ENCODE measurements at regions not wholly inside any gene's neighbourhood (a gene's known extent, or its start where the extent isn't known, plus 50 kb on each side); places are given as distances from the start of the nearest gene placed in this dataset.

GRCh38 chr2:134133622-134134312 lies 120.1 kb upstream of the MGAT5 start:
- Histone ChIP-seq H3K4me1 (ENCODE audit: control insufficient read depth, insufficient read depth, low read length) (peaks cover 20% of the 10 kb centered on the region), H3K9me3 (replicated peaks; ENCODE audit: control insufficient read depth, low read depth, low read length) (no peaks in the 10 kb centered on the region), H3K36me3 (ENCODE audit: control insufficient read depth, insufficient read depth, low read length) (peaks cover 4% of the 10 kb centered on the region), H3K4me3 (ENCODE audit: low read length) (no peak overlapping the region), H3K27me3 (ENCODE audit: control insufficient read depth, insufficient read depth, low read length) (no peaks in the 10 kb centered on the region), H3K27ac (ENCODE audit: low read length) (no peak overlapping the region)
- WGBS (ENCODE audit: insufficient coverage), result 87% methylated on average over 3 of the region's 6 CpGs
- no peak for DNase-seq

- peaks cover 18% of the 10 kb centered on the region for H3K4me1 ChIP-seq (ENCODE audit: control insufficient read depth, insufficient read depth, low read length)
- WGBS (ENCODE audit: insufficient coverage), result 83% methylated on average over 1 of the region's 2 CpGs
- H3K9me3 ChIP-seq (replicated peaks; ENCODE audit: control insufficient read depth, low read depth, low read length), result no peaks in the 10 kb centered on the region
- H3K27ac ChIP-seq (ENCODE audit: low read length), result no peak overlapping the region
- peaks cover 4% of the 10 kb centered on the region for H3K36me3 ChIP-seq (ENCODE audit: control insufficient read depth, insufficient read depth, low read length)
- DNase-seq, result no peak
- no peaks in the 10 kb centered on the region for H3K27me3 ChIP-seq (ENCODE audit: control insufficient read depth, insufficient read depth, low read length)
- H3K4me3 ChIP-seq (ENCODE audit: low read length), result no peak overlapping the region
Observed at GRCh38 chr2:134134313-134134706, 119.6 kb upstream of the MGAT5 start.

GRCh38 chr2:134134827-134135226 lies 119.0 kb upstream of the MGAT5 start:
- Histone ChIP-seq H3K9me3 (replicated peaks; ENCODE audit: control insufficient read depth, low read depth, low read length) (no peaks in the 10 kb centered on the region), H3K27me3 (ENCODE audit: control insufficient read depth, insufficient read depth, low read length) (no peaks in the 10 kb centered on the region), H3K4me1 (ENCODE audit: control insufficient read depth, insufficient read depth, low read length) (peaks cover 24% of the 10 kb centered on the region), H3K36me3 (ENCODE audit: control insufficient read depth, insufficient read depth, low read length) (peaks cover 5% of the 10 kb centered on the region), H3K4me3 (ENCODE audit: low read length) (no peak overlapping the region), H3K27ac (ENCODE audit: low read length) (no peak overlapping the region)
- WGBS (ENCODE audit: insufficient coverage), result no CpG with 5 or more reads among the region's 3 CpGs
- DNase-seq, result no peak

DNA sequence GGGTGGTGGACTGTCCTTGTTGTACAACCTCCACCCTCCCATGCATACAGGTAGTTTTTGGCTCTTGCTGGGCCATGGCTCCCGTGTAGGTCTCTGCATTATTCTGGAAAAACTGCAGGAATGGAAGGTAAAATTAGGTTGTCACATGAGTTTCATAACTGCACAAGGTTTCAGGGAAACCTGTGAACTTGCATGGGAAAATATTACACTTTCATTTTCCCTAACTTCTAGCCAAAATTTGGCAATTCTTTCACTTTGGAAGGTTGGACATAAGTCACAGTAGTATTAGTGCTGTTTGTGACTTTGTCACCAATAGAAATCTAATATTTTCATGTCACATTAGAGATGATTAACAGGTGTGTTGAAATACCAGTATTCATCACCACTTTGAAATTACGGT lies 118.1 kb upstream of the MGAT5 start:
- Histone ChIP-seq H3K27ac (ENCODE audit: low read length) (no peak overlapping the region), H3K9me3 (replicated peaks; ENCODE audit: control insufficient read depth, low read depth, low read length) (no peaks in the 10 kb centered on the region), H3K36me3 (ENCODE audit: control insufficient read depth, insufficient read depth, low read length) (peaks cover 8% of the 10 kb centered on the region), H3K4me1 (ENCODE audit: control insufficient read depth, insufficient read depth, low read length) (peaks cover 33% of the 10 kb centered on the region), H3K4me3 (ENCODE audit: low read length) (no peak overlapping the region), H3K27me3 (ENCODE audit: control insufficient read depth, insufficient read depth, low read length) (no peaks in the 10 kb centered on the region)
- no peak for DNase-seq
- no CpG with 5 or more reads among the region's 2 CpGs for WGBS (ENCODE audit: insufficient coverage)

GRCh38 chr2:134136731-134137130 lies 117.1 kb upstream of the MGAT5 start:
- DNase-seq, result no peak
- 0% methylated on average over 1 of the region's 2 CpGs for WGBS (ENCODE audit: insufficient coverage)
- H3K27ac ChIP-seq (ENCODE audit: low read length), result peak overlapping the region; percentile 67
- no peaks in the 10 kb centered on the region for H3K27me3 ChIP-seq (ENCODE audit: control insufficient read depth, insufficient read depth, low read length)
- H3K9me3 ChIP-seq (replicated peaks; ENCODE audit: control insufficient read depth, low read depth, low read length), result no peaks in the 10 kb centered on the region
- H3K4me1 ChIP-seq (ENCODE audit: control insufficient read depth, insufficient read depth, low read length), result peaks cover 36% of the 10 kb centered on the region
- H3K36me3 ChIP-seq (ENCODE audit: control insufficient read depth, insufficient read depth, low read length), result peaks cover 4% of the 10 kb centered on the region
- no peak overlapping the region for H3K4me3 ChIP-seq (ENCODE audit: low read length)

DNA sequence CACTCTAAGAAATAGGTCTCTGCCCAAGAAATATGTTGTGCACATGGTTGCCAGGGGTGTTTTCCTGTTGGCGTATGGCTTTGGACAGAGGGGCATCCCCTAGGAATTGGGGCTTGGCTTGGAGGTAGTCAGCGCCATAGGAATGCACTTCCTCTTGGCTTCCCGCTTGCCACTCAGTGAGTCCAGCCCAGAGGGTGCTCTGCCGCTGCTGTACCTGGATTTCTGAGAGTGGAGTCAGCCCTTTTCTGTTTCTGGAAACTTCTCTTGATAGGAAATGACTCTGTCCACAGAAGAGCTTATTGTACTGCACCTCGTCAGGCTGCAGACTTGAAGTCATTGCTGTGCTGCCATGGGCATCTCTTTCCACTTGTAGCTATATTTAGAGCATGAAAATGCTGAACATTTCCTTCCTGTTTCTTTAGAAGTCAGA lies 116.7 kb upstream of the MGAT5 start:
- H3K4me3 ChIP-seq (ENCODE audit: low read length), result no peak overlapping the region
- peaks cover 4% of the 10 kb centered on the region for H3K36me3 ChIP-seq (ENCODE audit: control insufficient read depth, insufficient read depth, low read length)
- DNase-seq, result peak; percentile 82
- H3K9me3 ChIP-seq (replicated peaks; ENCODE audit: control insufficient read depth, low read depth, low read length), result no peaks in the 10 kb centered on the region
- H3K27ac ChIP-seq (ENCODE audit: low read length), result peak overlapping the region; percentile 67
- WGBS (ENCODE audit: insufficient coverage), result 32% methylated on average over 3 of the region's 5 CpGs
- H3K27me3 ChIP-seq (ENCODE audit: control insufficient read depth, insufficient read depth, low read length), result no peaks in the 10 kb centered on the region
- H3K4me1 ChIP-seq (ENCODE audit: control insufficient read depth, insufficient read depth, low read length), result peaks cover 37% of the 10 kb centered on the region

DNA sequence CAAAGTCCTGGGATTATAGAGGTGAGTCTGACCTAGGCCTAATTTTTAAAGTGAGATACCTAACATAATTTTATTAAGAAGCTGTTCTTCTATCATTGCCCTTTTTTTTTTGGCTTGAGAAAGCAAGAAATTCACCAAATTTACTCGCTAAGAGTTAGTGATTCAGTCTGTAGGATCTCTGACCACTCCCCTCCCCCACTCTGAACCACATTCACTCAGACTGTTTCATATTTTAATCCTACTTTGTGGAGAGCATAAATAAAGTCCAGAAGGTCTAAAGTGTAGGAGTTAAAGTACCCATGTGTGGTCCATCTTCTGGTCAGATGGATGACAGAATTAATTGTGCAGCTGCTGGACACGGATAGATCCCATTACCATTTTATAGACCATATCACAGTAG lies 115.8 kb upstream of the MGAT5 start:
- peak overlapping the region; percentile 67 for H3K27ac ChIP-seq (ENCODE audit: low read length)
- H3K4me1 ChIP-seq (ENCODE audit: control insufficient read depth, insufficient read depth, low read length), result peaks cover 37% of the 10 kb centered on the region
- 80% methylated on average over 1 of the region's 2 CpGs for WGBS (ENCODE audit: insufficient coverage)
- H3K9me3 ChIP-seq (replicated peaks; ENCODE audit: control insufficient read depth, low read depth, low read length), result no peaks in the 10 kb centered on the region
- H3K27me3 ChIP-seq (ENCODE audit: control insufficient read depth, insufficient read depth, low read length), result no peaks in the 10 kb centered on the region
- H3K4me3 ChIP-seq (ENCODE audit: low read length), result no peak overlapping the region
- peaks cover 4% of the 10 kb centered on the region for H3K36me3 ChIP-seq (ENCODE audit: control insufficient read depth, insufficient read depth, low read length)
- no peak for DNase-seq

DNA sequence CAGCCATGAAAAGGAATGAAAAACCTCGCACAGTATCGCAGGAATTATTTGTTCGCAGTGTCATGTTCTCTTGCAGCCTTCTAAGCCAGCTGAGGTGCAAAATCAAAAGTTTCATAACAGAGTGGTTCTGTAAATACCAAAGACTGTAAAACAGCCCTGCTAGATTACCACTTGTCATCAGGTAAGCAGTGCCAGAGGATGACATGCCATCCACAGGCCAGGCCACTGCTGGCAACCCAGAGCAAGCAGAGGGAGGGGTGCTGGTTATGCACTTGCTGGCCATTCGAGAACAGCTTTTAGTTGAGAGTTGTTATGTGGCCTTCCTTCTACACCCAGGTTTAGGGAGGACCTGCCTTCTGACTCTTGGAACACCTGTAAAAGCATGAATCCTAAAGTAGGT lies 114.3 kb upstream of the MGAT5 start:
- H3K36me3 ChIP-seq (ENCODE audit: control insufficient read depth, insufficient read depth, low read length), result peaks cover 4% of the 10 kb centered on the region
- H3K4me3 ChIP-seq (ENCODE audit: low read length), result no peak overlapping the region
- H3K4me1 ChIP-seq (ENCODE audit: control insufficient read depth, insufficient read depth, low read length), result peaks cover 37% of the 10 kb centered on the region
- 64% methylated on average over 3 of the region's 4 CpGs for WGBS (ENCODE audit: insufficient coverage)
- no peaks in the 10 kb centered on the region for H3K9me3 ChIP-seq (replicated peaks; ENCODE audit: control insufficient read depth, low read depth, low read length)
- H3K27me3 ChIP-seq (ENCODE audit: control insufficient read depth, insufficient read depth, low read length), result no peaks in the 10 kb centered on the region
- DNase-seq, result peak; percentile 34
- peak overlapping the region; percentile 47 for H3K27ac ChIP-seq (ENCODE audit: low read length)

DNA sequence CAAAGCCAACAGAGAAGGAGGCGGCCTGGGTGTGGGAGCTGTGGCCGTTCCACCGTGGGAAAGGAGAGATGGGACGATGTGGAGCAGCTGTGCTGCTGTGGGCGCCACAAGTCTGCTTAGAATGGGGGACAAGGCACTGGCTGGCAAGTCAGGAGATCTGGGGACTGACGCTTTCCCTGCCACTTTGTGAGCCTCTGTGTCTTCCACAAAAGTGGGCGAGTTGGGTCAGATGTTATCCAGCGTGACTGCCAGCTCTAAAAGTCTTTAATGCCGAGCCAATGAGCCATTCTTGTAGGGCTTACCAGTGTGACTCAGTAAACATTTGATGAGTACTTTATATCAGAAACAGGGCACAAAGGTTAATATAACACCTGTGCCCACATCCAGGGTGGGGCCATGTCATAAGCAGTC lies 113.6 kb upstream of the MGAT5 start:
- Histone ChIP-seq H3K27ac (ENCODE audit: low read length) (peak overlapping the region; percentile 47), H3K4me3 (ENCODE audit: low read length) (no peak overlapping the region), H3K4me1 (ENCODE audit: control insufficient read depth, insufficient read depth, low read length) (peaks cover 37% of the 10 kb centered on the region), H3K27me3 (ENCODE audit: control insufficient read depth, insufficient read depth, low read length) (no peaks in the 10 kb centered on the region), H3K36me3 (ENCODE audit: control insufficient read depth, insufficient read depth, low read length) (peaks cover 4% of the 10 kb centered on the region), H3K9me3 (replicated peaks; ENCODE audit: control insufficient read depth, low read depth, low read length) (no peaks in the 10 kb centered on the region)
- WGBS (ENCODE audit: insufficient coverage), result 92% methylated on average over 7 of the region's 9 CpGs
- peak; percentile 59 for DNase-seq

DNA sequence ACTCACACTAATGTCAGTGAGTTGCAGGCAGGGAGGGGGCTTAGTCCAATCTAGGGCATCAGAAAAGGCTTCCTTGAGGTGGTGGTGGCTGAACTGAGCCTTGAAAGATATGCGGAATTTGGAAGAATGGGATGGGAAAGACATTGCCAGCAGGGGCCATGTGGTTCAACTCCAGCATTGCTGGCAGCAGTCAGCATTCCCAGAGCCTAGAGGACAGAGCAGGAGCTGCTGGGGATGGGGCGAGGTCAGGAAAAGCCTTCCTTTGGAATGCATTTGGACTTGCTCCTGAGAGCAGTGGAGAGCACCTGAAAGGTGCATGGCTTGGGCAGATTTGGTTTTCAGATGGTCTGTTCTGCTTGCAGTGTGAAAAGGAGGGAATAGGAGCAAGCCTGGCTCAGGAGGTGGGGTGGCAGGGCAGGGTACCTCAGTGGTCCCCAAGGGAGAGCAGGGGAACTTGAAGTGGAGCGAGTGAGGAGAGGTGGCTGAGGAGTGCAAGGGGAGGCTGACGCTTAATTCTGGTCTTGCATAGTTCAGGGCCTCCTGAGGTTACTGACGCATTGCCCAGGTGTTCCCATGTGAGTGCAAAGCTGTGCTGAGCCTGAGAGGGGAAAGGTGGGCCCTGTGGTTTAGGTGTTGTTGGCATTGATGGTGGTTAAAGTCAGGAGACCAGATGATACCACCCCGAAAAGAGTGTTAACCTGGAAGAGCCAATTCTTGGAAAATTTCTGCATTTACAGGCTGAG lies 112.1 kb upstream of the MGAT5 start:
- no peaks in the 10 kb centered on the region for H3K27me3 ChIP-seq (ENCODE audit: control insufficient read depth, insufficient read depth, low read length)
- H3K27ac ChIP-seq (ENCODE audit: low read length), result no peak overlapping the region
- WGBS (ENCODE audit: insufficient coverage), result 79% methylated on average over 6 of the region's 6 CpGs
- no peak for DNase-seq
- no peak overlapping the region for H3K4me3 ChIP-seq (ENCODE audit: low read length)
- H3K9me3 ChIP-seq (replicated peaks; ENCODE audit: control insufficient read depth, low read depth, low read length), result no peaks in the 10 kb centered on the region
- H3K36me3 ChIP-seq (ENCODE audit: control insufficient read depth, insufficient read depth, low read length), result peaks cover 4% of the 10 kb centered on the region
- H3K4me1 ChIP-seq (ENCODE audit: control insufficient read depth, insufficient read depth, low read length), result peaks cover 35% of the 10 kb centered on the region

Measured in muscle of leg (tissue), 3 donors.